Activated CD8-positive, alpha-beta memory T cell treated with anti-CD3 and anti-CD28 coated beads for 1 hour (primary cell): ENCODE measurements at regions not wholly inside any gene's neighbourhood (a gene's known extent, or its start where the extent isn't known, plus 50 kb on each side); places are given as distances from the start of the nearest gene placed in this dataset.

Source experiments
- DNase-seq, 2 donors: peaks; one replicate each; pipeline ENCODE4 v3.0.0-alpha.2; 2020; ENCODE audit warnings: low read depth in 1 of 2; ENCODE audit errors: extremely low read depth in 1 of 2

GRCh38 chr3:6803619-6804018, 57.3 kb upstream of the GRM7 start:
- DNase-seq, result no peak

GRCh38 chr3:6805236-6805635, 55.7 kb upstream of the GRM7 start:
- no peak for DNase-seq

- DNase-seq, result no peak
These were observed 53.9 kb upstream of the GRM7 start for GRCh38 chr3:6806991-6807390.

- DNase-seq, result no peak
These were observed 52.8 kb upstream of the GRM7 start for GRCh38 chr3:6807967-6808588.

- no peak for DNase-seq
These were observed 51.6 kb upstream of the GRM7 start for GRCh38 chr3:6809349-6809748.
